ENCODE measurements at regions not wholly inside any gene's neighbourhood (a gene's known extent, or its start where the extent isn't known, plus 50 kb on each side); places are given as distances from the start of the nearest gene placed in this dataset.

GRCh38 chr2:186099826-186100225 is 361.2 kb downstream of the FSIP2 start:
- TF ChIP-seq, protein P1, sequence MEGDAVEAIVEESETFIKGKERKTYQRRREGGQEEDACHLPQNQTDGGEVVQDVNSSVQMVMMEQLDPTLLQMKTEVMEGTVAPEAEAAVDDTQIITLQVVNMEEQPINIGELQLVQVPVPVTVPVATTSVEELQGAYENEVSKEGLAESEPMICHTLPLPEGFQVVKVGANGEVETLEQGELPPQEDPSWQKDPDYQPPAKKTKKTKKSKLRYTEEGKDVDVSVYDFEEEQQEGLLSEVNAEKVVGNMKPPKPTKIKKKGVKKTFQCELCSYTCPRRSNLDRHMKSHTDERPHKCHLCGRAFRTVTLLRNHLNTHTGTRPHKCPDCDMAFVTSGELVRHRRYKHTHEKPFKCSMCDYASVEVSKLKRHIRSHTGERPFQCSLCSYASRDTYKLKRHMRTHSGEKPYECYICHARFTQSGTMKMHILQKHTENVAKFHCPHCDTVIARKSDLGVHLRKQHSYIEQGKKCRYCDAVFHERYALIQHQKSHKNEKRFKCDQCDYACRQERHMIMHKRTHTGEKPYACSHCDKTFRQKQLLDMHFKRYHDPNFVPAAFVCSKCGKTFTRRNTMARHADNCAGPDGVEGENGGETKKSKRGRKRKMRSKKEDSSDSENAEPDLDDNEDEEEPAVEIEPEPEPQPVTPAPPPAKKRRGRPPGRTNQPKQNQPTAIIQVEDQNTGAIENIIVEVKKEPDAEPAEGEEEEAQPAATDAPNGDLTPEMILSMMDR (IDR thresholded peaks at IDR 0.05), result no peak
- TF ChIP-seq REST (IDR thresholded peaks at IDR 0.05; ENCODE audit: insufficient read depth in 1 of 2, low read depth in 2 of 2, low read length in 1 of 2) (no peak), TCF7L2 (IDR thresholded peaks at IDR 0.05; ENCODE audit: low read depth, low read length) (no peak)

All from Panc1 (cell line).